Mesodermal cell (in vitro differentiated cells): ENCODE measurements at regions not wholly inside any gene's neighbourhood (a gene's known extent, or its start where the extent isn't known, plus 50 kb on each side); places are given as distances from the start of the nearest gene placed in this dataset.

Source experiments
- H3K27ac ChIP-seq: 2 replicates; pipeline ENCODE4 v1.7.0; 2013; ENCODE audit warnings: mild to moderate bottlenecking, low read depth, low read length, moderate library complexity; ENCODE audit not compliant: severe bottlenecking
- H3K36me3 ChIP-seq: 2 replicates; pipeline ENCODE4 v1.7.1; 2013; ENCODE audit warnings: mild to moderate bottlenecking, low read length, moderate library complexity; ENCODE audit not compliant: control insufficient read depth, insufficient read depth
- H3K4me1 ChIP-seq: one replicate; pipeline ENCODE4 v1.7.1; 2013; ENCODE audit warnings: mild to moderate bottlenecking, low read length; ENCODE audit not compliant: insufficient read depth, control insufficient read depth, poor library complexity, severe bottlenecking
- H3K4me3 ChIP-seq: 2 replicates; pipeline ENCODE4 v1.7.0; 2013; ENCODE audit warnings: low read length, control low read depth, mild to moderate bottlenecking; ENCODE audit not compliant: insufficient read depth, poor library complexity, severe bottlenecking; ENCODE audit errors: extremely low read depth
- H3K9me3 ChIP-seq: 2 replicates; pipeline ENCODE4 v1.7.1; 2013; ENCODE audit warnings: mild to moderate bottlenecking, low read length, moderate library complexity; ENCODE audit not compliant: control insufficient read depth
- WGBS, 2 experiments: methylation state at CpG; one replicate each; pipeline ENCODE4 v1.1.5; 2013; ENCODE audit warnings: missing lambda C conversion rate in 2 of 2; ENCODE audit not compliant: insufficient coverage in 2 of 2; 5-methylcytosine and 5-hydroxymethylcytosine counted together

- Histone ChIP-seq H3K4me1 (no peaks in the 10 kb centered on the region), H3K9me3 (no peaks in the 10 kb centered on the region), H3K4me3 (no peak overlapping the region), H3K36me3 (no peaks in the 10 kb centered on the region), H3K27ac (no peak overlapping the region)
- no CpG with 5 or more reads among the region's 2 CpGs for WGBS, 2 experiments
Measured at GRCh38 chr13:81770868-81771505, 1430.1 kb upstream of the SPRY2 start.

DNA sequence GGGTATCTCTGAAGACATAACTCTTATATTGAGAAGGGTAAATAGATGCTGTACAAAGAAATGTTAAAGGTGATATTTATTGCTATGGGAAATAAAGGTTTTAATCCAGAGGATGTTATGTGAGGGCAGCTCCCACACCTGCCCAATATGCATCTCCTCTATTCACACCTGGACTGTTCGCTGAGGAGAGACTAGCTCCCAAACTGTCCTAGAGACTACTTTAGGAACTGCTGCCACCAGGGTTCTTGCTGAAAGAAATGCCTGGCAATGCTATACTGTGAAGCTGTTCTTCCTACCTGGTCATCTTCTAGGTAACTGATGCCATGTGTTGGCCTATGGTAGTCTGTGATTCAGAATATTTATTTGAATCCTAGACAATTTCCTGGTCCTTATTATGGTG lies 1421.5 kb upstream of the SPRY2 start:
- H3K4me3 ChIP-seq: no peak overlapping the region
- 80% methylated on average over 1 of the region's 1 CpG; no CpG with 5 or more reads in 1 of the 2 experiments for WGBS, 2 experiments
- peaks cover 4% of the 10 kb centered on the region for H3K9me3 ChIP-seq
- no peak overlapping the region for H3K27ac ChIP-seq
- no peaks in the 10 kb centered on the region for H3K36me3 ChIP-seq
- H3K4me1 ChIP-seq: no peaks in the 10 kb centered on the region

DNA sequence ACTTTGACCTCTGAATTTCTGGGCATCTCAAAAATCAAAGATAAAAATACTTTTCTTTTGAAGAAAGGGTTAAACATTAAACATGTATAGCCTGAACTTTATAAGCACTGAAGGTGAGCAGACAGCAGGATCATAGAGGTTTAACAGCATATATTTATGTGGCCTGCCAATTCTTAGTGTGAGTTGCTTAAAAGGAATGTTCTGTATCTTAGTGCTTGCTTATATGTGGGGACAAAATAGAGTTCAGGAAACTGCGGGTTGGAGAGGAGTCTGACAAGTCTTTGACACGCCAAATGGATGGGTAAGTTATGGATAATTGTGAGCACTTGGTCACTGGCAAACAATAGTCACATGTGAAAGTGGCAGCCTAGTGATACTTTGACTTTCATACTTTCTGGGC lies 1419.4 kb upstream of the SPRY2 start:
- H3K4me1 ChIP-seq: no peaks in the 10 kb centered on the region
- WGBS, 2 experiments: 66 to 83% methylated on average over 2 of the region's 2 CpGs
- no peak overlapping the region for H3K4me3 ChIP-seq
- H3K9me3 ChIP-seq: peaks cover 4% of the 10 kb centered on the region
- no peaks in the 10 kb centered on the region for H3K36me3 ChIP-seq
- no peak overlapping the region for H3K27ac ChIP-seq

GRCh38 chr13:81757348-81757970 lies 1416.5 kb upstream of the SPRY2 start:
- no peaks in the 10 kb centered on the region for H3K36me3 ChIP-seq
- H3K4me3 ChIP-seq: no peak overlapping the region
- peaks cover 4% of the 10 kb centered on the region for H3K9me3 ChIP-seq
- H3K27ac ChIP-seq: no peak overlapping the region
- no peaks in the 10 kb centered on the region for H3K4me1 ChIP-seq

DNA sequence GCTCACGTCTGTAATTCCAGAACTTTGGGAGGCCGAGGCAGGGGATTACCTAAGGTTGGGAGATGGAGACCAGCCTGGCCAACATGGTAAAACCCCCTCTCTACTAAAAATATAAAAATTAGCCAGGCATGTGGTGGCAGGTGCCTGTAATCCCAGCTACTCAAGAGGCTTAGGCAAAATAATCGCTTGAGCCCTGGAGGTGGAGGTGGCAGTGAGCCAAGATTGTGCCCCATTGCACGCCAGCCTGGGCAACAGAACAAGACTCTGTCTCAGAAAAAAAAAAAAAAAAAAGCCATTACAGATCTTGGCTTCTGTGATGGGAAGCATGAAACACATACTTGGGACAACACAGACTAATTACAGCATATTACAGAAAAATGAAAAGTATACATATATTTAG lies 1404.5 kb upstream of the SPRY2 start:
- Histone ChIP-seq H3K4me3 (no peak overlapping the region), H3K36me3 (no peaks in the 10 kb centered on the region), H3K4me1 (no peaks in the 10 kb centered on the region), H3K9me3 (no peaks in the 10 kb centered on the region), H3K27ac (no peak overlapping the region)
- 77 to 100% methylated on average over 3 of the region's 4 CpGs for WGBS, 2 experiments

DNA sequence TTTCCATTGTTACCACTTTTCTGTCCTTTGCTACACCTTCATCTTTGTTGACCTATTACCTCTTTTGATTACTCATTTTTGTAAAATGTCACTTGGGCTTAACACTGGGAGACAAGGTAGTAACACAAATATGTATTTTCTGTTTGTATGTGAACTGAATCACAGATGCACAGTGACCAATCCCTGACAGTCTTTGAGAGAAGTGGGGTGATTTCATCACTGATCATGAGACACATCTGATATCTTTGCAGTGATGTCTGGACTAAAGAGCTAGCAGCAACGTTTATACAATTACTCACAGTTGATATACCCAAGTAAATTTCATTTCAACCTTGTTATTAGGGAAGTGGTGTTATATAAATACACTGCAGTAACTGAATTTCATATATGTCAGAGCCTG lies 1397.4 kb upstream of the SPRY2 start:
- H3K36me3 ChIP-seq: no peaks in the 10 kb centered on the region
- H3K9me3 ChIP-seq: no peaks in the 10 kb centered on the region
- no peak overlapping the region for H3K4me3 ChIP-seq
- no CpG with 5 or more reads among the region's 1 CpG for WGBS, 2 experiments
- no peak overlapping the region for H3K27ac ChIP-seq
- no peaks in the 10 kb centered on the region for H3K4me1 ChIP-seq

GRCh38 chr13:81726037-81726726 lies 1385.3 kb upstream of the SPRY2 start:
- Histone ChIP-seq H3K27ac (no peak overlapping the region), H3K36me3 (no peaks in the 10 kb centered on the region), H3K4me1 (no peaks in the 10 kb centered on the region), H3K4me3 (no peak overlapping the region), H3K9me3 (no peaks in the 10 kb centered on the region)
- WGBS, 2 experiments: 92 to 94% methylated on average over 11 to 12 of the region's 14 CpGs

DNA sequence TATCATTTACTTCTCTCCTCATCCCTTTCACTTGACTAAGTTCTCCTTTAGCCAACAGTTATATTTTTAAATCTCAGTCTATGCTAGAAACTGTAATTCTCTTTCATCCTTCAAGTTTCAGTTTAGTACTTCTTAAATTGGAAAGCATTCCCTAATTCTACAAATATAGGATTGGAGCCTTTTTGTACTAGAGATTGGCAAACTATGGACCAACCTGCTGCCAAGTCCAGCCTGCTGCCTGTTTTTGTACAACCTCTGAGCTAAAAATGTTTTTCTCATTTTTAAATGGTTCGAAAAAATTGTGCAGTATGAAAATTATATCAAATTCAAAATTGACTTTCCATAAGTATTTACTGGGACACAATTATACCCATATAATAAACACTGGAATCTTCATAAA lies 1381.5 kb upstream of the SPRY2 start:
- Histone ChIP-seq H3K27ac (no peak overlapping the region), H3K36me3 (no peaks in the 10 kb centered on the region), H3K4me1 (no peaks in the 10 kb centered on the region), H3K4me3 (no peak overlapping the region), H3K9me3 (no peaks in the 10 kb centered on the region)
- no CpG with 5 or more reads among the region's 1 CpG for WGBS, 2 experiments

DNA sequence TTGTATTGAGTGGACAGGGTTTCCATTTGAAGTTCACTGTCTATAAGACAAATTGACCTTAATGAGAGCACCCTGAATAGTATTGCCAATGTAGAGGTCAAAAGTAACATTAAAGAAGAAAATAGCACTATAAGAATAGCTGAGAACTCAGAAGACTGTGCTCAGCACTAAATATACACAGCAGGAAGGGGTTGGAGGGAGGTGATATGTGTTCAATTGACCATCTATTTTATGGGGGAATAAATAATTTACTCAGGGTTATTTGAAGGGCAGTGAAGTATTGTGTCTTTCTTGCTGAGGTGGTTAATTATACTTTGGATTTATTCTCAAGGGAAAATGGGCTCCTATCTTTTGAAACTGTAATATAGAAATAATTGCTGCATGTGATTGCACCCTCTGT lies 1380.5 kb upstream of the SPRY2 start:
- Histone ChIP-seq H3K9me3 (no peaks in the 10 kb centered on the region), H3K4me1 (no peaks in the 10 kb centered on the region), H3K36me3 (no peaks in the 10 kb centered on the region), H3K27ac (no peak overlapping the region), H3K4me3 (no peak overlapping the region)

GRCh38 chr13:81714513-81714912 lies 1373.6 kb upstream of the SPRY2 start:
- H3K4me3 ChIP-seq: no peak overlapping the region
- no peaks in the 10 kb centered on the region for H3K9me3 ChIP-seq
- H3K27ac ChIP-seq: no peak overlapping the region
- no CpG with 5 or more reads among the region's 3 CpGs for WGBS, 2 experiments
- no peaks in the 10 kb centered on the region for H3K4me1 ChIP-seq
- H3K36me3 ChIP-seq: no peaks in the 10 kb centered on the region

GRCh38 chr13:81713201-81713600 lies 1372.3 kb upstream of the SPRY2 start:
- Histone ChIP-seq H3K9me3 (no peaks in the 10 kb centered on the region), H3K4me1 (no peaks in the 10 kb centered on the region), H3K4me3 (no peak overlapping the region), H3K27ac (no peak overlapping the region), H3K36me3 (no peaks in the 10 kb centered on the region)
- 13 to 75% methylated on average over 1 to 2 of the region's 2 CpGs for WGBS, 2 experiments
